ENCODE measurements at regions not wholly inside any gene's neighbourhood (a gene's known extent, or its start where the extent isn't known, plus 50 kb on each side); places are given as distances from the start of the nearest gene placed in this dataset.

DNA sequence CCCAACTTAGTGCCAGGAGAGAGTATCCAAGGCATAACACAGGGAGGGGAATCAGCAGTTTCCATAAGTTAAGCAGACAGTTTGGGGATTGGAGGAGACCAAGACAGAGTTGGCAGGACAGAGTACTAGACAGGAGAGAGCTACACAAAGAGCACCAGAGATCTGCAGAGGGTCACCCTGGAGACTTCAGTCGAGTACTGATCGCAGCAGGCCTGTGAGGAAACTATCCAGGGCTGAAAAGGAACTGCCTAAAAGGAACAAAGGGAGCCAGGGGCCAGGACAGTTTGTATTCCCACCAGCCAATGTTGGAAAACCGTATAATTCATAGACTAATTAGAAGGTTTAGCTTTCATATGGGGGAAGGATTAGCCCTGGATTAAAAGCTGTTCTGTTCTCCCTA lies 80.6 kb upstream of the ENPP6 start:
- Histone ChIP-seq H3K79me2 (ENCODE audit: low read length) (no peaks in the 10 kb centered on the region), H4K20me1 (ENCODE audit: insufficient read depth, low read depth, low read length) (no peaks in the 10 kb centered on the region), H3K27ac (ENCODE audit: low read length) (no peak overlapping the region), H3K9me3 (ENCODE audit: low read length) (no peaks in the 10 kb centered on the region), H3K9ac (ENCODE audit: low read length) (no peak overlapping the region), H3K27me3 (ENCODE audit: low read length) (no peaks in the 10 kb centered on the region), H2AFZ (ENCODE audit: low read length) (no peak overlapping the region), H3K4me1 (ENCODE audit: low read length) (peaks cover 4% of the 10 kb centered on the region; the same call in 1 of the 2 replicates), H3K9me2 (replicated peaks; ENCODE audit: insufficient read depth, low read length) (no peaks in the 10 kb centered on the region), H3K4me3 (ENCODE audit: low read length) (no peak overlapping the region), H3K4me2 (ENCODE audit: low read depth, low read length, poor library complexity, severe bottlenecking) (no peak overlapping the region), H3K36me3 (ENCODE audit: insufficient read depth, low read length) (no peaks in the 10 kb centered on the region)
- DNase-seq = no peak

DNA sequence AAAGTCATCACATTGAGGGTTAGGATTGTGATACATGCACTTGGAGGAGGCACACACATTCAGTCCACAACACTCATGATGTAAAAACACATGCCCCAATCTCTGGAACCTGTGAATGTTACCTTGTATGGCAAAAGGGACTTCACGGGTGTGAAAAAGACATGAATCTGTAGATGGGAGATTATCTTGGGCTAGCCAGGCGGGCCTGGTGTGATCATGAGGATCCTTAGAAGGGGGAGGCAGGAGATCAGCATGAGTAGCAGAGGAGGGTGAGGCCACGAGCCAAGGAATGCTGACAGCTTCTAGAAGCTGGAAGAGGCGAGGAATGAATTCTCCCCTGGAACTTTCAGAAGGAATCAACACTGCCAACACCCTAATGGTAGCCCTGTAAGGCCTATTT lies 77.5 kb upstream of the ENPP6 start:
- no peaks in the 10 kb centered on the region for H3K9me2 ChIP-seq (replicated peaks; ENCODE audit: insufficient read depth, low read length)
- DNase-seq = no peak
- no peak overlapping the region for H3K4me3 ChIP-seq (ENCODE audit: low read length)

DNA sequence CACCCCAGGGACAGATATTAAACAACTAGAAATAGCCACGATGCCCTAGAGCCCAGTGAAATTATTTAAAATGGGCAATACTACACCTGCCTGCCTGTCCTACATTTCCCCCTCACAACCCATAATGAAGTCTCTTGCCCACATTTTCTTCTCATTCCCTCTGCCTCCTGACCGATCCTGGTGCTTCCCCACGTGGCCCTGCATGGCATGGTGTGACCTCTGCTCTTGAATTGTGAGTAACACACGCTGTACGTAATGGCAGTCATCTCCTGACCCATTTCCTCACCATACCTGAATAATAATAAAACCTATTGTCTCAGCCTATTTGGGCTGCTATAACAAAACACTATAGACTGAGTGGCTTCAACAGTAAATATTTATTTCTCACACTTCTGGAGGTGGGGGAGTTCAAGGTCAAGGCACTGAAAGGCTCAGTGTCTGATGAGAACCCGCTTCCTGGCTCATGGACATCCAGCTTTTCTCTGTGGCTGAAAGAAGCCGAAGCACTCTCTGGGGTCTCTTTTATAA lies 77.0 kb upstream of the ENPP6 start:
- Histone ChIP-seq H3K9me2 (replicated peaks; ENCODE audit: insufficient read depth, low read length) (no peaks in the 10 kb centered on the region), H3K4me2 (ENCODE audit: low read depth, low read length, poor library complexity, severe bottlenecking) (no peak overlapping the region), H3K4me1 (ENCODE audit: low read length) (no peaks in the 10 kb centered on the region), H3K9ac (ENCODE audit: low read length) (no peak overlapping the region), H3K27ac (ENCODE audit: low read length) (no peak overlapping the region), H3K4me3 (ENCODE audit: low read length) (no peak overlapping the region), H3K9me3 (ENCODE audit: low read length) (no peaks in the 10 kb centered on the region), H3K36me3 (ENCODE audit: insufficient read depth, low read length) (no peaks in the 10 kb centered on the region), H3K27me3 (ENCODE audit: low read length) (no peaks in the 10 kb centered on the region), H4K20me1 (ENCODE audit: insufficient read depth, low read depth, low read length) (no peaks in the 10 kb centered on the region), H2AFZ (ENCODE audit: low read length) (no peak overlapping the region), H3K79me2 (ENCODE audit: low read length) (no peaks in the 10 kb centered on the region)
- DNase-seq = no peak

More for the DNA sequence above, 77.5 kb upstream of the ENPP6 start:
- Histone ChIP-seq H2AFZ (ENCODE audit: low read length) (no peak overlapping the region), H3K36me3 (ENCODE audit: insufficient read depth, low read length) (no peaks in the 10 kb centered on the region), H3K9me3 (ENCODE audit: low read length) (no peaks in the 10 kb centered on the region), H4K20me1 (ENCODE audit: insufficient read depth, low read depth, low read length) (no peaks in the 10 kb centered on the region), H3K4me2 (ENCODE audit: low read depth, low read length, poor library complexity, severe bottlenecking) (no peak overlapping the region), H3K4me1 (ENCODE audit: low read length) (no peaks in the 10 kb centered on the region), H3K9ac (ENCODE audit: low read length) (no peak overlapping the region), H3K79me2 (ENCODE audit: low read length) (no peaks in the 10 kb centered on the region), H3K27me3 (ENCODE audit: low read length) (no peaks in the 10 kb centered on the region), H3K27ac (ENCODE audit: low read length) (no peak overlapping the region)

DNA sequence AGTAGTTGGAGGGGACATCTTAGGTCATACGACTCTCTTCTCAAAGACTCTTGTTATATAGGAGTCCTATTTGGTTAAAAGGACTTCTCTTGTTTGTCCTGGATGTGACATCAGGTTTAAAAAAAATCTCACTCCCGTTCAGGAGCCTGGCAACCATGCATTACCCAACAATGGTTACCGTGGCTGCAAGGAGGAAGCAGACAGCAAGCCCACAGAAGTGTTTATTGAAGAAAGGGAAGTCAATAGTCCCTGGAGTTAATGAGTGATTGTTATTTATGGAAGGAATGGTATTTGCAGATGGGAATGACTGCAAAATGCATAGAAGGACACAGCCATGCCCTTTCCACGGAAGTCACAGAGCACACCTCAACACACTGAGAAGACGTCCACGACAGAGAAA lies 75.9 kb upstream of the ENPP6 start:
- no peak overlapping the region for H3K4me3 ChIP-seq (ENCODE audit: low read length)
- H3K4me1 ChIP-seq (ENCODE audit: low read length) = peaks cover 8% of the 10 kb centered on the region

DNA sequence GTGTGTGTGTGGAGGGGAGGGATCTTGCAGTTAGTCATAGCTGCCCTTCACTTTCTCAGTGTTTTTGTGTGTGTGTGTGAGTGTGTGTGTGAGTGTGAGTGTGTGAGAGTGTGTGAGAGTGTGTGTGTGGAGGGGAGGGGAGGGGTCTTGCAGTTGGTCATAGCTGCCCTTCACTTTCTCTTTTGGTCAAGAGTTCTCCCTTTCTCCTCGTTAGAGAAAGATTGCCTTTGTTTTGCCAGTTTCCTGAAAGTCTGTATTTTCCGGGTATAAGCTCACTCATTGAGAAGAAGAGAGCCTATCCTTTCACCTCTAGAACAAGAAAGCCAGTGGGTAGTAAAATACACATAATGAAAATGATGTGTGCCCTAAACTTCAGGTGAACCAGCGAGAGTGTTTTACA lies 75.2 kb upstream of the ENPP6 start:
- Histone ChIP-seq H3K4me1 (ENCODE audit: low read length) (peaks cover 15% of the 10 kb centered on the region), H3K4me3 (ENCODE audit: low read length) (no peak overlapping the region), H3K27ac (ENCODE audit: low read length) (no peak overlapping the region), H3K9ac (ENCODE audit: low read length) (no peak overlapping the region), H3K9me3 (ENCODE audit: low read length) (no peaks in the 10 kb centered on the region), H4K20me1 (ENCODE audit: insufficient read depth, low read depth, low read length) (no peaks in the 10 kb centered on the region), H3K4me2 (ENCODE audit: low read depth, low read length, poor library complexity, severe bottlenecking) (no peak overlapping the region), H3K27me3 (ENCODE audit: low read length) (no peaks in the 10 kb centered on the region), H3K79me2 (ENCODE audit: low read length) (no peaks in the 10 kb centered on the region), H2AFZ (ENCODE audit: low read length) (no peak overlapping the region), H3K36me3 (ENCODE audit: insufficient read depth, low read length) (no peaks in the 10 kb centered on the region), H3K9me2 (replicated peaks; ENCODE audit: insufficient read depth, low read length) (no peaks in the 10 kb centered on the region)
- DNase-seq = no peak

More for the DNA sequence above, 75.9 kb upstream of the ENPP6 start:
- H2AFZ ChIP-seq (ENCODE audit: low read length) = no peak overlapping the region
- no peaks in the 10 kb centered on the region for H3K36me3 ChIP-seq (ENCODE audit: insufficient read depth, low read length)
- H3K79me2 ChIP-seq (ENCODE audit: low read length) = no peaks in the 10 kb centered on the region
- no peak overlapping the region for H3K4me2 ChIP-seq (ENCODE audit: low read depth, low read length, poor library complexity, severe bottlenecking)
- H3K27me3 ChIP-seq (ENCODE audit: low read length) = no peaks in the 10 kb centered on the region
- H4K20me1 ChIP-seq (ENCODE audit: insufficient read depth, low read depth, low read length) = no peaks in the 10 kb centered on the region
- no peak overlapping the region for H3K27ac ChIP-seq (ENCODE audit: low read length)
- H3K9me3 ChIP-seq (ENCODE audit: low read length) = no peaks in the 10 kb centered on the region
- no peak for DNase-seq
- no peak overlapping the region for H3K9ac ChIP-seq (ENCODE audit: low read length)
- H3K9me2 ChIP-seq (replicated peaks; ENCODE audit: insufficient read depth, low read length) = no peaks in the 10 kb centered on the region

DNA sequence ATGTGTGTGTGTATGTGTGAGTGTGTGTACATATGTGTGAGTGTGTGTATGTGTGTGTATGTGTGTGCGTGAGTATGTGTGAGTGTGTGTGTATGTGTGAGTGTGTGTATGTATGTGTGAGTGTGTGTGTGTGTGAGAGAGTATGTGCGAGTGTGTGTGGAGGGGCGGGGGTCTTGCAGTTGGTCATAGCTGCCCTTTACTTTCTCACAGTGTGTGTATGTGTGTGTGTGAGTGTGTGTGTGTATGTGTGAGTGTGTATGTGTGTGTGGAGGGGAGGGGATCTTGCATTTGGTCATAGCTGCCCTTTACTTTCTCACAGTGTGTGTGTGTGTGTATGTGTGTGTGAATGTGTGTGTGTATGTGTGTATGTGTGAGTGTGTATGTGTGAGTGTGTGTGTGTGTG lies 74.8 kb upstream of the ENPP6 start:
- no peaks in the 10 kb centered on the region for H3K9me3 ChIP-seq (ENCODE audit: low read length)
- no peak overlapping the region for H3K9ac ChIP-seq (ENCODE audit: low read length)
- no peak overlapping the region for H3K27ac ChIP-seq (ENCODE audit: low read length)
- no peaks in the 10 kb centered on the region for H3K9me2 ChIP-seq (replicated peaks; ENCODE audit: insufficient read depth, low read length)
- no peak overlapping the region for H3K4me3 ChIP-seq (ENCODE audit: low read length)
- no peak overlapping the region for H3K4me2 ChIP-seq (ENCODE audit: low read depth, low read length, poor library complexity, severe bottlenecking)
- no peaks in the 10 kb centered on the region for H3K27me3 ChIP-seq (ENCODE audit: low read length)
- DNase-seq = no peak
- no peaks in the 10 kb centered on the region for H3K79me2 ChIP-seq (ENCODE audit: low read length)
- H2AFZ ChIP-seq (ENCODE audit: low read length) = no peak overlapping the region
- H3K4me1 ChIP-seq (ENCODE audit: low read length) = peaks cover 19% of the 10 kb centered on the region
- H3K36me3 ChIP-seq (ENCODE audit: insufficient read depth, low read length) = no peaks in the 10 kb centered on the region
- no peaks in the 10 kb centered on the region for H4K20me1 ChIP-seq (ENCODE audit: insufficient read depth, low read depth, low read length)

DNA sequence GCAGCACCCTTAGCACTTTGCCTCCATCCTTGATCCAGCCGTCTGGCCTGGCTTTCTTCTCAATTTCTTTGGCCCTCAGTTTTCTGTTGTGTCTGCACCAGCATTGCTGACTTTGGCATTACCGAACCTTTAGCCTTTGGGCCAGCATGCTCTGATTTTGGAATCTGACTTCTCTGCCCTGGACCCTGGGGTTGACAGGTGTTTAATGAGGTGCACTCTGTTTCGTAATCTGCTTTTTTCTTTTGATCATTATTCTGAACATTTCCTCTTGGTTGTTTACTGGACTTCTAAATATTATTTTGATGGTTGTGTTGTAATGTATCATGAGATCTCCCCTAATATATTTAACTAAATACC lies 71.5 kb upstream of the ENPP6 start:
- no peak overlapping the region for H2AFZ ChIP-seq (ENCODE audit: low read length)
- DNase-seq = no peak
- no peaks in the 10 kb centered on the region for H3K79me2 ChIP-seq (ENCODE audit: low read length)
- H3K27me3 ChIP-seq (ENCODE audit: low read length) = no peaks in the 10 kb centered on the region
- H3K9ac ChIP-seq (ENCODE audit: low read length) = peak overlapping the region; percentile 65
- peaks cover 47% of the 10 kb centered on the region for H3K4me1 ChIP-seq (ENCODE audit: low read length)
- H3K27ac ChIP-seq (ENCODE audit: low read length) = peak overlapping the region; percentile 92
- no peaks in the 10 kb centered on the region for H3K9me2 ChIP-seq (replicated peaks; ENCODE audit: insufficient read depth, low read length)
- peak overlapping the region; percentile 68 for H3K4me2 ChIP-seq (ENCODE audit: low read depth, low read length, poor library complexity, severe bottlenecking)
- H4K20me1 ChIP-seq (ENCODE audit: insufficient read depth, low read depth, low read length) = no peaks in the 10 kb centered on the region
- no peak overlapping the region for H3K4me3 ChIP-seq (ENCODE audit: low read length)
- no peaks in the 10 kb centered on the region for H3K36me3 ChIP-seq (ENCODE audit: insufficient read depth, low read length)
- no peaks in the 10 kb centered on the region for H3K9me3 ChIP-seq (ENCODE audit: low read length)

DNA sequence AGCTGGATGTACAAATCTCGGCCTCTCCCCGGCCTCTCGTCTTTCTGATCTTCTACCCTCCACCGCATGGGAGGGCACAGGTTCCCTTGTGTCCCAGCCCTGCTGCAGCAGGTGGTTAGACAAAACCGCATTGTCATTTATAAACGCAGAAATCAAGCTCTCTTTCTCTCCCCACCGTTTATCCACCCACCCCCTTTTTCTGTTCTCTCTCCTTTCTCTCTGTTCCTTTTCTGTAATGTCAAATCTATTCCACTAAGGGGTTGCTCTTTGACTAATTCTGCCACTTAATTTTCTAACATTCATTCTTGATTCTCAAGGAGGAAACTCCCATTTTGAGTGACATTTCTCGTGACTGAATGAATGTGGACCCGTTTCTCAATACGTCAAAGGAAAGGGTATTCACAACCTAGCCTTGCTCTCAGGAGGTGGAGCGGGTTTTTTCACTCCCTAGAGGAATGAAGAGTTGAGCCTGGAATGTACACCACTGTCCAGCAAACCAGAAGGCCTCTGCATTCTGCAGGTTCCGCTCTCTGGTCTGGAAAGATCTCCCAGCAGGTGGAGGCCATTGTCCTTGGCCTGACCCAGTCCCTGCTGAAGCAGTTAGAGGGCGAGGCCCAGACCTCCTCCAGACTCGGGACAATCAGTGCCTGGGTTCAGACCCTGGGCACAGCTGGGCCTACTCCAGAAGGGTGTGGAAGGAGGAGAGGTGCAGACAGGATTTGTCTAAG lies 70.9 kb upstream of the ENPP6 start:
- peak overlapping the region; percentile 92 for H3K27ac ChIP-seq (ENCODE audit: low read length)
- peaks cover 53% of the 10 kb centered on the region for H3K4me1 ChIP-seq (ENCODE audit: low read length)
- H3K27me3 ChIP-seq (ENCODE audit: low read length) = no peaks in the 10 kb centered on the region
- H2AFZ ChIP-seq (ENCODE audit: low read length) = peak overlapping the region; percentile 48
- no peaks in the 10 kb centered on the region for H3K9me3 ChIP-seq (ENCODE audit: low read length)
- peak; percentile 53 for DNase-seq
- H4K20me1 ChIP-seq (ENCODE audit: insufficient read depth, low read depth, low read length) = no peaks in the 10 kb centered on the region
- peak overlapping the region; percentile 65 for H3K9ac ChIP-seq (ENCODE audit: low read length)
- no peaks in the 10 kb centered on the region for H3K36me3 ChIP-seq (ENCODE audit: insufficient read depth, low read length)
- H3K4me3 ChIP-seq (ENCODE audit: low read length) = no peak overlapping the region
- peak overlapping the region; percentile 68 for H3K4me2 ChIP-seq (ENCODE audit: low read depth, low read length, poor library complexity, severe bottlenecking)
- no peaks in the 10 kb centered on the region for H3K79me2 ChIP-seq (ENCODE audit: low read length)
- no peaks in the 10 kb centered on the region for H3K9me2 ChIP-seq (replicated peaks; ENCODE audit: insufficient read depth, low read length)

All from Karpas-422 (cell line).